ENCODE measurements at regions not wholly inside any gene's neighbourhood (a gene's known extent, or its start where the extent isn't known, plus 50 kb on each side); places are given as distances from the start of the nearest gene placed in this dataset.

GRCh38 chr2:217396165-217396564 is 536.3 kb upstream of the TNP1 start:
- Histone ChIP-seq H2AFZ (no peak overlapping the region), H3K9me3 (ENCODE audit: low read depth) (no peaks in the 10 kb centered on the region), H3K4me2 (no peak overlapping the region), H3K27ac (no peak overlapping the region), H3K9me2 (replicated peaks; ENCODE audit: insufficient read depth) (no peaks in the 10 kb centered on the region), H3K4me1 (ENCODE audit: insufficient read depth) (no peaks in the 10 kb centered on the region), H4K20me1 (ENCODE audit: insufficient read depth, poor library complexity, severe bottlenecking) (no peaks in the 10 kb centered on the region), H3K79me2 (no peaks in the 10 kb centered on the region), H3K36me3 (replicated peaks; ENCODE audit: insufficient read depth, low read depth) (no peaks in the 10 kb centered on the region), H3K27me3 (no peaks in the 10 kb centered on the region), H3K4me3 (no peak overlapping the region)
- no peak for DNase-seq (ENCODE audit: low spot score)
- 54% methylated on average over 2 of the region's 2 CpGs for WGBS (ENCODE audit: low lambda C conversion rate, missing lambda C conversion rate)
- TF ChIP-seq EZH2phosphoT487 (IDR thresholded peaks at IDR 0.05; ENCODE audit: low read depth, severe bottlenecking, unreplicated experiment) (no peak), EZH2 (IDR thresholded peaks at IDR 0.05; ENCODE audit: borderline replicate concordance) (no peak), CTCF (IDR thresholded peaks at IDR 0.05; ENCODE audit: poor library complexity) (no peak)

- Histone ChIP-seq H2AFZ (no peak overlapping the region), H3K9me3 (ENCODE audit: low read depth) (no peaks in the 10 kb centered on the region), H3K9me2 (replicated peaks; ENCODE audit: insufficient read depth) (no peaks in the 10 kb centered on the region), H3K79me2 (no peaks in the 10 kb centered on the region), H3K4me2 (no peak overlapping the region), H3K4me1 (ENCODE audit: insufficient read depth) (no peaks in the 10 kb centered on the region), H3K27ac (no peak overlapping the region), H3K36me3 (replicated peaks; ENCODE audit: insufficient read depth, low read depth) (no peaks in the 10 kb centered on the region), H4K20me1 (ENCODE audit: insufficient read depth, poor library complexity, severe bottlenecking) (no peaks in the 10 kb centered on the region), H3K27me3 (no peaks in the 10 kb centered on the region), H3K4me3 (no peak overlapping the region)
- TF ChIP-seq CTCF (IDR thresholded peaks at IDR 0.05; ENCODE audit: poor library complexity) (no peak), EZH2phosphoT487 (IDR thresholded peaks at IDR 0.05; ENCODE audit: low read depth, severe bottlenecking, unreplicated experiment) (no peak), EZH2 (IDR thresholded peaks at IDR 0.05; ENCODE audit: borderline replicate concordance) (no peak)
- DNase-seq (ENCODE audit: low spot score), result no peak
- 81% methylated on average over 8 of the region's 8 CpGs for WGBS (ENCODE audit: low lambda C conversion rate, missing lambda C conversion rate)
These were observed 534.9 kb upstream of the TNP1 start for GRCh38 chr2:217394510-217395351.

GRCh38 chr2:217393585-217394032 is 533.7 kb upstream of the TNP1 start:
- Histone ChIP-seq H4K20me1 (ENCODE audit: insufficient read depth, poor library complexity, severe bottlenecking) (no peaks in the 10 kb centered on the region), H3K79me2 (no peaks in the 10 kb centered on the region), H3K4me3 (no peak overlapping the region), H3K36me3 (replicated peaks; ENCODE audit: insufficient read depth, low read depth) (no peaks in the 10 kb centered on the region), H2AFZ (no peak overlapping the region), H3K4me2 (no peak overlapping the region), H3K9me2 (replicated peaks; ENCODE audit: insufficient read depth) (no peaks in the 10 kb centered on the region), H3K27ac (no peak overlapping the region), H3K9me3 (ENCODE audit: low read depth) (no peaks in the 10 kb centered on the region), H3K27me3 (no peaks in the 10 kb centered on the region), H3K4me1 (ENCODE audit: insufficient read depth) (no peaks in the 10 kb centered on the region)
- WGBS (ENCODE audit: low lambda C conversion rate, missing lambda C conversion rate), result 79% methylated on average over 4 of the region's 4 CpGs
- peak; percentile 9 for DNase-seq (ENCODE audit: low spot score)
- TF ChIP-seq EZH2 (IDR thresholded peaks at IDR 0.05; ENCODE audit: borderline replicate concordance) (no peak), CTCF (IDR thresholded peaks at IDR 0.05; ENCODE audit: poor library complexity) (no peak), EZH2phosphoT487 (IDR thresholded peaks at IDR 0.05; ENCODE audit: low read depth, severe bottlenecking, unreplicated experiment) (no peak)
